ENCODE measurements at regions not wholly inside any gene's neighbourhood (a gene's known extent, or its start where the extent isn't known, plus 50 kb on each side); places are given as distances from the start of the nearest gene placed in this dataset.

- H3K4me3 Mint-ChIP-seq: no peak overlapping the region
- TF ChIP-seq RORB (CRISPR knock-in tag; IDR thresholded peaks at IDR 0.05): no peak
- no peak for TF ChIP-seq ATF6 (CRISPR knock-in tag; IDR thresholded peaks at IDR 0.05)
- TF ChIP-seq ZNF317 (CRISPR knock-in tag; IDR thresholded peaks at IDR 0.05; ENCODE audit: borderline replicate concordance, low read depth): no peak
- no peak for TF ChIP-seq FOXP1 (CRISPR knock-in tag; IDR thresholded peaks at IDR 0.05; ENCODE audit: borderline replicate concordance)
- no peak for TF ChIP-seq IRF1 (CRISPR knock-in tag; IDR thresholded peaks at IDR 0.05)
- no peak for TF ChIP-seq ZNF121 (CRISPR knock-in tag; IDR thresholded peaks at IDR 0.05)
- no peak for TF ChIP-seq GABPB1 (CRISPR knock-in tag; IDR thresholded peaks at IDR 0.05)
- no peak for TF ChIP-seq ZMAT4 (CRISPR knock-in tag; IDR thresholded peaks at IDR 0.05)
- no peak for TF ChIP-seq ZSCAN18 (CRISPR knock-in tag; IDR thresholded peaks at IDR 0.05)
- TF ChIP-seq ATF1 (CRISPR knock-in tag; IDR thresholded peaks at IDR 0.05): no peak
- no peak for TF ChIP-seq JAZF1 (CRISPR knock-in tag; IDR thresholded peaks at IDR 0.05)
- no peak for TF ChIP-seq ZNF263 (CRISPR knock-in tag; IDR thresholded peaks at IDR 0.05; ENCODE audit: low read depth)
- no peak for TF ChIP-seq AFF4 (CRISPR knock-in tag; IDR thresholded peaks at IDR 0.05; ENCODE audit: borderline replicate concordance)
- TF ChIP-seq USF2 (CRISPR knock-in tag; IDR thresholded peaks at IDR 0.05): no peak
- no peak for DNase-seq (ENCODE audit: low spot score)
- no peak; the same call in 1 of the 2 replicates for ATAC-seq
- H3K36me3 Mint-ChIP-seq: no peaks in the 10 kb centered on the region
- CTCF ChIA-PET: no interaction called here
- peaks cover 1% of the 10 kb centered on the region for H3K9me3 Mint-ChIP-seq
- H3K27ac Mint-ChIP-seq: no peak overlapping the region
- no peaks in the 10 kb centered on the region for H3K27me3 Mint-ChIP-seq (ENCODE audit: low read depth)
- no peaks in the 10 kb centered on the region for H3K4me1 Mint-ChIP-seq
- POLR2A ChIA-PET: interaction anchor here (0.5 kb wide), 1 partner anchor 568 kb away, joined by 5 read pairs; no protein-coding TSS in a partner anchor
Measured at GRCh38 chr12:19988459-19988873, 379.9 kb upstream of the PDE3A start.

- ATAC-seq (no peak), DNase-seq (ENCODE audit: low spot score) (no peak)
- CTCF ChIA-PET: no interaction called here
- Mint-ChIP-seq H3K4me3 (no peak overlapping the region), H3K9me3 (peaks cover 5% of the 10 kb centered on the region), H3K27ac (no peak overlapping the region), H3K27me3 (ENCODE audit: low read depth) (no peaks in the 10 kb centered on the region), H3K36me3 (no peaks in the 10 kb centered on the region), H3K4me1 (no peaks in the 10 kb centered on the region)
- POLR2A ChIA-PET: interaction anchor here (0.5 kb wide), 1 partner anchor 569 kb away, joined by 5 read pairs; no protein-coding TSS in a partner anchor
- no peak for TF ChIP-seq ATF6 (CRISPR knock-in tag; IDR thresholded peaks at IDR 0.05)
- no peak for TF ChIP-seq STAT6 (CRISPR knock-in tag; conservative IDR thresholded peaks at IDR 0.05; ENCODE audit: low read depth)
- TF ChIP-seq IRF1 (CRISPR knock-in tag; IDR thresholded peaks at IDR 0.05): no peak
- TF ChIP-seq E2F1 (CRISPR knock-in tag; IDR thresholded peaks at IDR 0.05): no peak
- no peak for TF ChIP-seq CREM (CRISPR knock-in tag; IDR thresholded peaks at IDR 0.05)
- no peak for TF ChIP-seq GTF2I (CRISPR knock-in tag; conservative IDR thresholded peaks at IDR 0.05)
Measured at GRCh38 chr12:19988948-19989347, 379.4 kb upstream of the PDE3A start.
